ENCODE measurements at regions not wholly inside any gene's neighbourhood (a gene's known extent, or its start where the extent isn't known, plus 50 kb on each side); places are given as distances from the start of the nearest gene placed in this dataset.
"Not testable (repeated sequence)": the region's sequence is repeated elsewhere in the genome, so short reads cannot be mapped to it uniquely, and the experiment has no call there.

- Histone ChIP-seq H2AFZ (no peak overlapping the region), H3K27me3 (replicated peaks; ENCODE audit: insufficient read depth) (peaks cover 6% of the 10 kb centered on the region; the same call in 1 of the 2 replicates), H4K20me1 (ENCODE audit: insufficient read depth) (no peaks in the 10 kb centered on the region), H3F3A (ENCODE audit: insufficient read depth) (no peaks in the 10 kb centered on the region), H3K9me2 (ENCODE audit: insufficient read depth) (no peaks in the 10 kb centered on the region), H3K4me1 (ENCODE audit: insufficient read depth) (no peaks in the 10 kb centered on the region), H3K4me3 (no peak overlapping the region), H3K9me3 (ENCODE audit: low read depth) (no peaks in the 10 kb centered on the region), H3K4me2 (ENCODE audit: unreplicated experiment) (no peak overlapping the region), H3K36me3 (ENCODE audit: low read depth) (no peaks in the 10 kb centered on the region), H3K9ac (no peak overlapping the region), H3K79me2 (ENCODE audit: insufficient read depth) (no peaks in the 10 kb centered on the region), H3K27ac (no peak overlapping the region)
- TF ChIP-seq EZH2phosphoT487 (IDR thresholded peaks at IDR 0.05; ENCODE audit: insufficient read depth, low read depth) (no peak), EZH2 (IDR thresholded peaks at IDR 0.05; ENCODE audit: insufficient read depth, poor library complexity, severe bottlenecking) (no peak)
- WGBS, 2 experiments (ENCODE audit: low coverage in 1 of 2, low lambda C conversion rate in 2 of 2, missing lambda C conversion rate in 2 of 2), result 20 to 35% methylated on average over 2 of the region's 2 CpGs
- DNase-seq, result no peak
- in situ Hi-C loops (cut with MboI), result no loop called here
These were observed 62.9 kb upstream of the PCDH8 start for GRCh38 chr13:52911340-52911739.

GRCh38 chr13:52910318-52910717 lies 61.9 kb upstream of the PCDH8 start:
- H3F3A ChIP-seq (ENCODE audit: insufficient read depth); H2AFZ ChIP-seq; DNase-seq; H3K4me1 ChIP-seq (ENCODE audit: insufficient read depth); H4K20me1 ChIP-seq (ENCODE audit: insufficient read depth); H3K9ac ChIP-seq; H3K4me2 ChIP-seq (ENCODE audit: unreplicated experiment); H3K27ac ChIP-seq; H3K4me3 ChIP-seq; H3K79me2 ChIP-seq (ENCODE audit: insufficient read depth); H3K9me3 ChIP-seq (ENCODE audit: low read depth); H3K9me2 ChIP-seq (ENCODE audit: insufficient read depth); in situ Hi-C loops (cut with MboI); H3K36me3 ChIP-seq (ENCODE audit: low read depth): not testable (repeated sequence)
- 16% methylated on average over 2 of the region's 2 CpGs for WGBS, 2 experiments (ENCODE audit: low coverage in 1 of 2, low lambda C conversion rate in 2 of 2, missing lambda C conversion rate in 2 of 2)
- peaks cover 12% of the 10 kb centered on the region; the same call in 1 of the 2 replicates for H3K27me3 ChIP-seq (replicated peaks; ENCODE audit: insufficient read depth)

- H4K20me1 ChIP-seq (ENCODE audit: insufficient read depth), result no peaks in the 10 kb centered on the region
- H3K9ac ChIP-seq, result no peak overlapping the region
- no peak for TF ChIP-seq EZH2 (IDR thresholded peaks at IDR 0.05; ENCODE audit: insufficient read depth, poor library complexity, severe bottlenecking)
- TF ChIP-seq EZH2phosphoT487 (IDR thresholded peaks at IDR 0.05; ENCODE audit: insufficient read depth, low read depth), result no peak
- no peaks in the 10 kb centered on the region for H3K36me3 ChIP-seq (ENCODE audit: low read depth)
- H2AFZ ChIP-seq, result no peak overlapping the region
- 13 to 17% methylated on average over 20 of the region's 20 CpGs for WGBS, 2 experiments (ENCODE audit: low coverage in 1 of 2, low lambda C conversion rate in 2 of 2, missing lambda C conversion rate in 2 of 2)
- H3F3A ChIP-seq (ENCODE audit: insufficient read depth), result no peaks in the 10 kb centered on the region
- H3K9me3 ChIP-seq (ENCODE audit: low read depth), result no peaks in the 10 kb centered on the region
- no peak overlapping the region for H3K27ac ChIP-seq
- DNase-seq, result no peak
- peaks cover 12% of the 10 kb centered on the region; the same call in 1 of the 2 replicates for H3K27me3 ChIP-seq (replicated peaks; ENCODE audit: insufficient read depth)
- no peak overlapping the region for H3K4me3 ChIP-seq
- H3K9me2 ChIP-seq (ENCODE audit: insufficient read depth), result no peaks in the 10 kb centered on the region
- in situ Hi-C loops (cut with MboI), result no loop called here
- no peak overlapping the region for H3K4me2 ChIP-seq (ENCODE audit: unreplicated experiment)
- no peaks in the 10 kb centered on the region for H3K4me1 ChIP-seq (ENCODE audit: insufficient read depth)
- no peaks in the 10 kb centered on the region for H3K79me2 ChIP-seq (ENCODE audit: insufficient read depth)
These were observed 57.9 kb upstream of the PCDH8 start for GRCh38 chr13:52906122-52906903.

GRCh38 chr13:52905701-52906100 lies 57.3 kb upstream of the PCDH8 start:
- TF ChIP-seq EZH2phosphoT487 (IDR thresholded peaks at IDR 0.05; ENCODE audit: insufficient read depth, low read depth) (no peak), EZH2 (IDR thresholded peaks at IDR 0.05; ENCODE audit: insufficient read depth, poor library complexity, severe bottlenecking) (no peak)
- Histone ChIP-seq H3K27me3 (replicated peaks; ENCODE audit: insufficient read depth) (peaks cover 12% of the 10 kb centered on the region; the same call in 1 of the 2 replicates), H3K9me2 (ENCODE audit: insufficient read depth) (no peaks in the 10 kb centered on the region), H4K20me1 (ENCODE audit: insufficient read depth) (no peaks in the 10 kb centered on the region), H3K9me3 (ENCODE audit: low read depth) (no peaks in the 10 kb centered on the region), H3K4me3 (no peak overlapping the region), H3K4me2 (ENCODE audit: unreplicated experiment) (no peak overlapping the region), H3K79me2 (ENCODE audit: insufficient read depth) (no peaks in the 10 kb centered on the region), H3F3A (ENCODE audit: insufficient read depth) (no peaks in the 10 kb centered on the region), H2AFZ (no peak overlapping the region), H3K4me1 (ENCODE audit: insufficient read depth) (no peaks in the 10 kb centered on the region), H3K27ac (no peak overlapping the region), H3K9ac (no peak overlapping the region), H3K36me3 (ENCODE audit: low read depth) (no peaks in the 10 kb centered on the region)
- WGBS, 2 experiments (ENCODE audit: low coverage in 1 of 2, low lambda C conversion rate in 2 of 2, missing lambda C conversion rate in 2 of 2), result 0% methylated on average over 1 of the region's 1 CpG
- no peak for DNase-seq
- in situ Hi-C loops (cut with MboI), result no loop called here

Measured in GM23248 (cell line).